ENCODE measurements at regions not wholly inside any gene's neighbourhood (a gene's known extent, or its start where the extent isn't known, plus 50 kb on each side); places are given as distances from the start of the nearest gene placed in this dataset.
A peak's percentile ranks its signal among the peaks of the same experiment; 100 is the strongest.
"Not testable (repeated sequence)": the region's sequence is repeated elsewhere in the genome, so short reads cannot be mapped to it uniquely, and the experiment has no call there.

- no peak for DNase-seq
Measured at GRCh38 chr4:125049711-125050110, 265.0 kb upstream of the FAT4 start.

GRCh38 chr4:125045311-125045710 is 269.4 kb upstream of the FAT4 start:
- no peak for DNase-seq

DNA sequence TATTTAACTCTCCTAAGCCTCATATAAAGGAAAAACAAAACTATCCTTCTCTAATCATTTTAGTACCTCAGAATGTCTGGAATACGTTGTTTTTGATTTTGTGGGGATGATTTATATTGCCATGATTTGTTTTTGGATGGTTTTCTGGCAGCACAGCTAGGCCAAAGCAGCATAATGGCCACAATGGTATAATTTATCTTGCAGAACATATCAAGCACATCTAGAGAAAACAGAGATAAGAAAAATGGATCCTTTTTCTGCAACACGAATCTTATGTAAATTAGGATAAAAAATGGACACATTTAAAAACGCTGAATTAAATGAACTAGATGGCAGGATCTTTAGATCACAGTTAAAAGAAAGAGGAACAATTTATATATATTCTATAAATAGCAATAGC is 269.9 kb upstream of the FAT4 start:
- DNase-seq = no peak

DNA sequence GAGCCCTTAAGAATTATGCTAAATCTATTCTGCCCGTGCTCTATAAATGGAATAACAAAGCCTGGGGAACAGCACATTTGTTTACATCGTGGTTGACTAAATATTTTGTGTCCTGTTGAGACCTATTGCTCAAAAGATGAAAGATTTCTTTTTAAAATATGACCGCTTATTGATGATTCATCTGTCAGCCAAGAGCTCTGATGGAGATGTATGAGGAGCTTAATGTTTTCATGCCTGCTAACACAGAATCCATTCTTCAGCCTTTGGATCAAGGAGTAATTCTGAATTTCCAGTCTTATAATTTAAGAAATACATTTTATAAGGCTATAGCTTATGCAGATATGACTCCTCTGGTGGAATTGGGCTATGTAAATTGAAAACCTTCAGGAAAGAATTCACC is 271.3 kb upstream of the FAT4 start:
- no peak for DNase-seq

DNA sequence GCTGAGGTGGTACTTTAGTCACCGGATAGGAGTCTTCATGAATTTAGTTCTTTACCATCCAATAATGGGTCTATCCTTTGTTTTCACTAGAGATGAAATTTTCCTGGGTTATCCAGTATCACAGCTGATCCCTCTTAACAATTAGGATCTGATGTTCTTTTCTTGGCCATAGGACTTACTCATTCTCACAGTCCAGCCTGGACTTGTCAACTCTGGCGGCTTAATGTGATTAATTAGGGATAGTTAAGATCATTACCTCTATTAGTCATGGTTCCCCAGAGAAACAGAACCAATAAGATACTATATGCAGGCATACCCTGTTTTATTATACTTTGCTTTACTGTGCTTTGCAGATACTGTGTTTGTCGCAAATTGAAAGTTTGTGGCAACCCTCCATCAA is 272.7 kb upstream of the FAT4 start:
- no peak for DNase-seq

- DNase-seq = no peak
Measured at GRCh38 chr4:125041372-125041930, 273.3 kb upstream of the FAT4 start.

DNA sequence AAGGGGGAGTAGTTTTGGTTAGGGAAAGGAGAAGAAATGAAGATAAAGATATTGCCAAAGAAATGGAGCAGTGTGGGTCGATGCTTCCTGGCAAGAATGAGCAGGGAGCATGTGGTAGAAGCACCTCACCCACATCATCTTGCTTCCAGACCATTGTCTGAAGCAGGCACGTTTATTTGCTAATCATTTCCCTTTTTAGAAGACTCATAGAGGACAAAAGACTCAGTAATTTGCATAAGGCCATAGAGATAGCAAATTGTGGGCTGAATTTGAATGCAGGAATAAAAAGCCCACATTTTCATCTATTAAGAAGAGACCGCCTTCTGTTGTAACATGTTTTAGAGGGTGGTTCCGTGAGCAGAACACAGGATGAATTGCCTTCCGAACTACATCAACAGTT is 275.2 kb upstream of the FAT4 start:
- no peak for DNase-seq

DNA sequence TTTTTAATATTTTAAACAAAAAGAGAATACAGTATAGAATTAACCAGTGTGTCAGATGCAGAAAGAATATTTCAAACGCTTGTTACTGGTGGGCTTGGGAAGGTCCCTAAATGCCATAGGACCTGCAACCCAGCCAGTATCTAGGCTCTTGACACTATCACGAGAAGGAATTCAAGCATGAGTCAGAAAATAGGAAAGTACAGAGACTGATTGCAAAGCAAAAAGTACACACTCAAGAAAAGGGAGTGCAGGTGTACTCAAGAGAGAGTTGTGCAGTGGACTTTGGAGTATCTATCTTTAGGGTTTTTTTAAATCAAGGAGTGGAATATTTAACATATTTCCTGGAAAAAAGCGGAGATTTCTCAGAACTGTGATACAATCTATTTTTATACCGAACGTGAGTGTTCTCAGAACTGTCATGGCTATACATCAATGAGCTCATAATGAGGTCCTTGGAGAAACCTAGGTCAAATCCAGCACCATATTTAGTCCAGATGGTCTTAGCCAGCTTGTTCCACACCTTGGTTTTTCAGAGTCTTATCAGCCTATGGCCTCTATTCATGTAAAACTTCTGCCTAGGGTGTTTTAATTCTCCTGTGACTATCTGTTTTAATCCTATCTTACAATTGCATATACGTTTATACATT is 291.8 kb upstream of the FAT4 start:
- no peak for DNase-seq

GRCh38 chr4:125021189-125021588 is 293.6 kb upstream of the FAT4 start:
- DNase-seq = no peak

DNA sequence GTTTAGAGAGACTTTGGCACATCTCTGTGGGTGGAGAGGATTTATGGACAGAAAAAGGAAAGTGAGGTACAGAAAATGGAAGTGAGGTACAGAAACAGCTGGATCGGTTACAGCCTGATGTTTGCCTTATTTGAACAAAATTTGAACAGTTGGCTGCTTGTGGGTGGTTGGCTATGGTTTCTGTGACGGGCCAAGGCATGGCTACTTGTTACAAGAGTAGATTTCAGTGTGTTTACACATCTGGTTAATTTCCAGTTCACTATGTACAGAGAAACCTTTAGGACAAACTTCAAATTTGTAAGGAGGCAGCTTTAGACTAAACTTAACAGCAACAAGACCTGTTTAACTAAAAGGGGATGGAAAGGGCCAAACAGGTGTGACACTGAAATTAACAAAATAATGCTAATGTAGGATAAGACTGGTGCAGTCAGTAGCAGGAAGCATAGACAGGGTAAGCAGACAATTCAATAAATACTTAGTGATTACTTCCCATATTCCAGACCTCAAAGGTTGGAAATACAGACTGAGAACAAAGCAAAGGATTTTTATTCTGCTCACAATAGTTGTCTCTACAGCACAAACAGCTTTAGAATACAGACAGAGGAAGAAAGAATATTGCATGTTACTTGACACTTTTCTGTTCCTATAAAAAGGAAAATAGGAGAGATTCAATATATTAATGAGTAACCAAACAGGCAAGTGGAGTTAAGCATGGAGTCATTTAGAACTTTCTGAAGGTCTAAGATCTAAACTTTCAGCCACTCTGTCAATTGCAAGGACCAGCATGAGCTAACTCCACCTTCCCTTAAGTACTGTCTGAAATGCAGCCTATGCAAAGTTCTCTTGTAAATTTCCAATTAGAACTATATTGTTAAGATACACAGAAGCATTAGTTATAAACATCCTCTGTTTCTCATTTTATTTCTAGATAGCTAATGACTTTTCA is 294.4 kb upstream of the FAT4 start:
- no peak for DNase-seq

- peak in 1 of 2 experiments; percentile 9 for DNase-seq
Measured at GRCh38 chr4:125016892-125017299, 297.9 kb upstream of the FAT4 start.

DNA sequence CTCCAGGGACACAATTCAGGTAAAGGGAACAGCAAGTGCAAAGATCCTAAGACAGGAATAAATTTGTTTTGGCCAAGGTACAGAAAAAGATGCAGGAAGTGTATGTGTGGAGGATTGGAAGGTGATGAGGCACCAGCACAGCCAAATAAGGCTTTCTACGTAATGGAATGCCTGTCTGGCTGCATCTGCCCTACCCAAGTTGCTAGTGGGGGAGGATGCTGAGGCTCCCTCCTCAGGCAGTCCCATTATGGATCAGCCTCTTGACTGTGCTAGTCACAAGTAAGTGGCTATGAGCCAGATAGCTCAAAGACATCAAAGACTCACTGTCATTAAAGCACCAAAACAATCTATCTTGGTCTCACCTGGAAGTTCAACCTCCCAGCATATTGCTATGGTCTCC is 300.9 kb upstream of the FAT4 start:
- DNase-seq = no peak

DNA sequence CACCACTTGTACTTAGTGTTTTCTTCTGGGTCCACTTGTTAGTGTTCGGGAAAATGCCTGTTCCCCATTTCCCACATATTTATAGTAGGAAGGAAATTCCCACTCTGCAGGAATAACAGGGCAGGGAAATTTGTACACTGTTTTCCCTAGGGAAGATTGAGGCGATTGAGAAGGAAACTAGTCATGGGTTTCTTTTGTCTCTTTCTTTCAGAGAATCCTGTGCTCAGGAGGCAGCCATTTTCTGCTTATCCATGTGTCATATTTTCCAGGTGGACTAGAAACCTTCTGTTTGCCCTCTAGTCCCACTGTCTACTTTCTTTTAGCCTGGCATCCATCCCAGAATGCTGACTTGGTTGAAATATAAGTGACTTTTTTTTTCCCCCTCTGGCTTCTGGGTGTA is 299.1 kb upstream of the ANKRD50 start:
- no peak for DNase-seq

DNA sequence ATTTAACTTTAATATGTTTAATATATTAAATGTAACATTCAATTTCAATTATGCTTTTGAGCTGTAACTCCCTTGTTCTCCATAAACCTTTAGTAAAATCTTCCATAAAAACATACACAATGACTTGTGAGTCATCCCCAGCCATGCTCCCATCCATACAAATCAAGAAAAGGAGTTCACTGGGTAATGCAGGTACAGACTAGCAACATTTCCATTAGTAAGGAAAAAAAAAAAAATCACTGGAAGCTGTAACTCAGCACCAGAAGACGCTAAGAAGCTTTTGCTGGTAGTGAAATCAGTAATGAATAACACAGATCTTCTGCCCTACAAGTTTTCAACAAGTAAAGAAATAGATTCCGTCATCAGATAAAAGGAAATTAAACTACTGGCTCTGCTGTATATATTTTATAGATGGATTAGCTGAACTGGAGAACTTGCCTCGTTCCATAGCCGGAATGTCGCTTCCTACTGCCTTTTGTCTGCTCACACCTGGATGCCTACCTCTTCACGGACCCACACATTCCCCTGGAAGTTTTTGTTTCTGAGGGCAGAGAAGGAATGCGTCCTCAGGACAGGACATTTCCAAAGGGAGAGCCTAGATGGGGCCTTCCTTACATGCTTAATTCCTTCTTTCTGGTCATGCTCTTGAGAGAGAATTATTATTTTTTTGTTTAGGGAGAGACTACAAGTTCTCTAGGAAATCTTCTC is 298.4 kb upstream of the ANKRD50 start:
- no peak for DNase-seq

GRCh38 chr4:125008676-125009075 is 296.1 kb upstream of the ANKRD50 start:
- no peak for DNase-seq

- no peak for DNase-seq
Measured at GRCh38 chr4:125004676-125005075, 292.1 kb upstream of the ANKRD50 start.

DNA sequence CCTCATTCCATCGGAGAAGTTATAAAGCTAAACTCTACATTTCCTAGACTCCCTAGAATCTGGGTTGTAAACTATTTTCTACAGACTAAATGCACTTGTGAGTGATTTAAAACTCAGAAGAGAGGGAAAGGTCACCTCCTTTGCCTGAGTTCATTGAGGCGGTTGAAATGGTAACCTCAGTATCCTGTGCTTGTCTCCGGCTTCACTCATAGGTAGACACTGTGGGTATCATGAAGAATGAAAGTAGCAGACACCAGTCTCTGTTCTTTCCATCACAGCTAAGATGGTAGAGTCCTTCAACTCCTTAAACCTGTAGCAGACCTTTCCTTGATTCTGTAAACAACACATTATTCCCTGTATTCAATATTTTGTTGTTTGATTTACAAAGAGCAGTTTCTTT is 291.3 kb upstream of the ANKRD50 start:
- DNase-seq = no peak

- DNase-seq = no peak
Measured at GRCh38 chr4:124997991-124998390, 285.5 kb upstream of the ANKRD50 start.

DNA sequence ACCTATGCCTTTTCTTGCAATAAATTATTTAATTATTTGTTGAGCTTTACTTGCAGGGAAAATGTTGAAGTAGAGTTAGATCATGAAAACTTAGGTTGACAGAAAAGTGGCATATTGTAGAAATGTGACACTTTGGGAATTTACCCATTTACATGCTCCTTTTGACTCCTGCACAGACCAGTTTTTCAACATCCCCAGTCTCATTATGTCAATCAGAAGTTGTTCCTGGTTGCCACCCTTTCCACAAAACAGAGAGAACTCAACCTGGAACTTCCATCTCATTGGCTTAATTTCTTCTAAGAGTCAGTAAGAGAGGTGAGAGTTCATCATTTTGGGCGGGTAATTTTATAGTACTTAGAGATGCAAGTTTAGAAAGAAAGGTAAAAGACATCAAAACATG is 284.6 kb upstream of the ANKRD50 start:
- no peak for DNase-seq

DNA sequence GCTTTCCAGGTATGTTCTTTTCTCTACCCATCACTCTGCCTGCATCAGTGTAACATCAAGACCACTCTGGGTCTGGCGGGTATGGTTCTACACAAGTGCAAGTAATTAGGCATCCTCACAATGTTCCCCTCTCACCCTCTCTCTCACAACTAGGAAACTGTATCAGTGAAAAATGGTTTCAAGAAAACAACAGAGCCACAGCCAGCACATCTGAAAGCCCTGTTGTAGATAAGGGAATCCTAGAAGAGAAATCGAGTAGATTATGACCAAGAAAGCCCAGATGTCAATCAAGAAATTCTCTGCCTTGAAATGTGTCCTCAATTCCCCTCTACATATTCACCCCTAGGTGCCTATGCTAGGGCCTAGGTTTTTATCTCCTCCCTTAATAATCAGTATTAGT is 281.3 kb upstream of the ANKRD50 start:
- no peak for DNase-seq

DNA sequence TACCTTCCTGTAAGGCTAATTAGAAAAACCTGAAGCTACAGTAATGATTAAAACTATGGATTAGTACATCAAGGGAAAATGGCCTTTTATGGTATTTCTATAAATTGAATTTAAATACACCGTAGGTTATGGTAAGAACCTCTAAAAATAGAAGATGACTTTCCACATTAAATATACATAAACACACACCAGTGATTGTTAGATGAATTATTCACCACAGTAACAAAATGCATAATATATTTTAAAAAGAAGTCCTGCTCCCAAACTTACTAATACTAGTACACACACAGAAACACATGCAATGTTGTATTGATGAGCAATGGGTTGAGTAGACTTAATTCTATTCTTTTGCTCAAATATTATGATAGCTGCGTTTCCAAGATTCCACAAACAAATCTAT is 277.9 kb upstream of the ANKRD50 start:
- no peak for DNase-seq

DNA sequence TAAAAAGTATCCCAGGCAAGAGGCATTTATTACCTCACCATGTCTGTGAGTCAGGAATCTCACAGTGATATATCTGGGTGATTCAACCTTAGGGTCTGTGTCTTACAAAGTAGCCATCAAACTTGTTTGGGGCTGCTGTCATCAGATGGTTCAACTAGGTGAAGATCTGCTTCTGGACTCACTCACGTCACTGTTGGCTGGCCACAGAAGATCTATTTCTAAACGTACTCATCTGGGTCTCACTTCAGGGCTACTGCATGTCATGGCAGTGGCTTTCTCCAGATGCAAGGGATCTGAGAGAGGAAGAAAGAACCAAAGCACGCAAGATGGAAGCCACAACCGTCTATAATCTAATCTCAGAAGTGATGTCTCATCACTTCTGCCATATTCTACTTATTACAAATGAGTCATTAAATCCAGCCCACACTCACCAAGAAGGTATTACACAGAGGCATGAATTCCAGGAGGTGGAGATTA is 267.8 kb upstream of the ANKRD50 start:
- DNase-seq = no peak

GRCh38 chr4:124978536-124978935 is 266.0 kb upstream of the ANKRD50 start:
- DNase-seq = not testable (repeated sequence)

All from NCI-H2081 (cell line).